ENCODE measurements at regions not wholly inside any gene's neighbourhood (a gene's known extent, or its start where the extent isn't known, plus 50 kb on each side); places are given as distances from the start of the nearest gene placed in this dataset.
A peak's percentile ranks its signal among the peaks of the same experiment; 100 is the strongest.
"Not testable (repeated sequence)": the region's sequence is repeated elsewhere in the genome, so short reads cannot be mapped to it uniquely, and the experiment has no call there.

- no peak for DNase-seq (ENCODE audit: low spot score)
Observed at GRCh38 chr2:124967325-124967724, 942.2 kb downstream of the CNTNAP5 start.

GRCh38 chr2:124970030-124970429, 944.9 kb downstream of the CNTNAP5 start:
- DNase-seq (ENCODE audit: low spot score): no peak

- no peak for DNase-seq (ENCODE audit: low spot score)
Observed at GRCh38 chr2:124973396-124973795, 948.3 kb downstream of the CNTNAP5 start.

GRCh38 chr2:124975224-124975623, 950.1 kb downstream of the CNTNAP5 start:
- no peak for DNase-seq (ENCODE audit: low spot score)

GRCh38 chr2:124975648-124976047, 950.6 kb downstream of the CNTNAP5 start:
- DNase-seq (ENCODE audit: low spot score): no peak

- DNase-seq (ENCODE audit: low spot score): no peak
Observed at GRCh38 chr2:124978597-124978996, 953.5 kb downstream of the CNTNAP5 start.

- peak; percentile 14 for DNase-seq (ENCODE audit: low spot score)
Observed at GRCh38 chr2:124983595-124983994, 958.5 kb downstream of the CNTNAP5 start.

GRCh38 chr2:124985270-124985669, 960.2 kb downstream of the CNTNAP5 start:
- DNase-seq (ENCODE audit: low spot score): no peak

GRCh38 chr2:124986136-124986535, 961.0 kb downstream of the CNTNAP5 start:
- DNase-seq (ENCODE audit: low spot score): no peak

- DNase-seq (ENCODE audit: low spot score): not testable (repeated sequence)
Observed at GRCh38 chr2:124986870-124987269, 961.8 kb downstream of the CNTNAP5 start.

- DNase-seq (ENCODE audit: low spot score): not testable (repeated sequence)
Observed at GRCh38 chr2:124987436-124987835, 962.3 kb downstream of the CNTNAP5 start.

- DNase-seq (ENCODE audit: low spot score): no peak
Observed at GRCh38 chr2:124988111-124988510, 963.0 kb downstream of the CNTNAP5 start.

GRCh38 chr2:124988794-124989193, 963.7 kb downstream of the CNTNAP5 start:
- DNase-seq (ENCODE audit: low spot score): no peak

GRCh38 chr2:124993809-124994208, 968.7 kb downstream of the CNTNAP5 start:
- DNase-seq (ENCODE audit: low spot score): no peak

- no peak for DNase-seq (ENCODE audit: low spot score)
Observed at GRCh38 chr2:124995185-124995912, 970.3 kb downstream of the CNTNAP5 start.

- DNase-seq (ENCODE audit: low spot score): no peak
Observed at GRCh38 chr2:124996406-124996805, 971.3 kb downstream of the CNTNAP5 start.

- no peak for DNase-seq (ENCODE audit: low spot score)
Observed at GRCh38 chr2:124999906-125000305, 974.8 kb downstream of the CNTNAP5 start.

GRCh38 chr2:125004106-125004800, 979.2 kb downstream of the CNTNAP5 start:
- DNase-seq (ENCODE audit: low spot score): no peak

GRCh38 chr2:125006676-125007075, 981.6 kb downstream of the CNTNAP5 start:
- DNase-seq (ENCODE audit: low spot score): no peak

GRCh38 chr2:125028721-125029120, 1003.6 kb downstream of the CNTNAP5 start:
- DNase-seq (ENCODE audit: low spot score): not testable (repeated sequence)

GRCh38 chr2:125033871-125034270, 1008.8 kb downstream of the CNTNAP5 start:
- no peak for DNase-seq (ENCODE audit: low spot score)

- DNase-seq (ENCODE audit: low spot score): no peak
Observed at GRCh38 chr2:125037135-125037653, 1012.1 kb downstream of the CNTNAP5 start.

- DNase-seq (ENCODE audit: low spot score): no peak
Observed at GRCh38 chr2:125041846-125042245, 1016.8 kb downstream of the CNTNAP5 start.
